GM19395 (cell line): ENCODE measurements at regions not wholly inside any gene's neighbourhood (a gene's known extent, or its start where the extent isn't known, plus 50 kb on each side); places are given as distances from the start of the nearest gene placed in this dataset.

Experiments
- ATAC-seq: cut with Tn5 transposase; IDR thresholded peaks from one replicate; pipeline ENCODE4 v1.9.1; 2021; ENCODE audit warnings: mild to moderate bottlenecking, moderate library complexity; ENCODE audit not compliant: unreplicated experiment

GRCh38 chr15:91471468-91471867, 371.4 kb downstream of the SV2B start:
- ATAC-seq: no peak

GRCh38 chr15:91472316-91472756, 372.3 kb downstream of the SV2B start:
- peak; percentile 60 for ATAC-seq

GRCh38 chr15:91473894-91474545, 374.0 kb downstream of the SV2B start:
- no peak for ATAC-seq

GRCh38 chr15:91476861-91477260, 376.6 kb upstream of the SLCO3A1 start:
- no peak for ATAC-seq

GRCh38 chr15:91478717-91479191, 374.8 kb upstream of the SLCO3A1 start:
- no peak for ATAC-seq

GRCh38 chr15:91480426-91480825, 373.1 kb upstream of the SLCO3A1 start:
- no peak for ATAC-seq

- ATAC-seq: no peak
Measured at GRCh38 chr15:91482799-91483198, 370.7 kb upstream of the SLCO3A1 start.

GRCh38 chr15:91484141-91484540, 369.4 kb upstream of the SLCO3A1 start:
- ATAC-seq: no peak

- no peak for ATAC-seq
Measured at GRCh38 chr15:91488452-91488851, 365.1 kb upstream of the SLCO3A1 start.

- ATAC-seq: no peak
Measured at GRCh38 chr15:91490211-91490610, 363.3 kb upstream of the SLCO3A1 start.

GRCh38 chr15:91491101-91491950, 362.2 kb upstream of the SLCO3A1 start:
- ATAC-seq: no peak

GRCh38 chr15:91496754-91497691, 356.5 kb upstream of the SLCO3A1 start:
- ATAC-seq: no peak

- no peak for ATAC-seq
Measured at GRCh38 chr15:91498046-91498748, 355.3 kb upstream of the SLCO3A1 start.

GRCh38 chr15:91498749-91499062, 354.8 kb upstream of the SLCO3A1 start:
- ATAC-seq: no peak

GRCh38 chr15:91499774-91500383, 353.6 kb upstream of the SLCO3A1 start:
- no peak for ATAC-seq

- no peak for ATAC-seq
Measured at GRCh38 chr15:91508633-91509032, 344.9 kb upstream of the SLCO3A1 start.

- ATAC-seq: no peak
Measured at GRCh38 chr15:91514147-91514546, 339.4 kb upstream of the SLCO3A1 start.

GRCh38 chr15:91515188-91515754, 338.2 kb upstream of the SLCO3A1 start:
- ATAC-seq: no peak

GRCh38 chr15:91516866-91517265, 336.6 kb upstream of the SLCO3A1 start:
- no peak for ATAC-seq
